K562 (cell line): ENCODE measurements at regions not wholly inside any gene's neighbourhood (a gene's known extent, or its start where the extent isn't known, plus 50 kb on each side); places are given as distances from the start of the nearest gene placed in this dataset.

Experiments used
- CTCF ChIP-seq, 3 experiments: IDR thresholded peaks in 2 of 3; conservative IDR thresholded peaks in 1 of 3; 2 replicates each; pipeline ENCODE4 v1.5.1; 2011 to 2012; ENCODE audit warnings: low read length in 3 of 3, mild to moderate bottlenecking in 3 of 3, control low read depth in 2 of 3, improper control_type of control experiment in 1 of 3, inconsistent platforms in 1 of 3, low read depth in 1 of 3, mixed read lengths in 1 of 3, moderate library complexity in 1 of 3; ENCODE audit not compliant: insufficient read depth in 2 of 3
- MAX ChIP-seq: sonication (generic); formaldehyde crosslinking; IDR thresholded peaks from 2 replicates; pipeline ENCODE4 v1.9.0; 2022; ENCODE audit warnings: mild to moderate bottlenecking, missing genetic modification reagents
- POLR3G ChIP-seq: IDR thresholded peaks from 2 replicates; pipeline ENCODE4 v1.6.1; 2011; ENCODE audit not compliant: insufficient read length, insufficient replicate concordance; ENCODE audit errors: extremely low read depth
- ZNF274 ChIP-seq: IDR thresholded peaks from 2 replicates; pipeline ENCODE4 v1.6.1; 2011; ENCODE audit warnings: low read depth, mild to moderate bottlenecking, low read length, moderate library complexity, borderline replicate concordance
- ZNF384 ChIP-seq: IDR thresholded peaks from 2 replicates; pipeline ENCODE4 v1.6.1; 2012; ENCODE audit warnings: low read depth, low read length, improper control_type of control experiment

- TF ChIP-seq ZNF274 (no peak), CTCF (IDR thresholded peaks at IDR 0.05 in 2 of 3, conservative IDR thresholded peaks at IDR 0.05 in 1 of 3; ENCODE audit: insufficient read depth in 2 of 3, low read depth in 1 of 3, low read length in 3 of 3) (no peak), POLR3G (no peak), MAX (CRISPR knock-in tag) (no peak), ZNF384 (no peak)
These were observed 786.1 kb downstream of the TFAP2A start for GRCh38 chr6:9628819-9629218.
